OCI-LY1 (cell line): ENCODE measurements at regions not wholly inside any gene's neighbourhood (a gene's known extent, or its start where the extent isn't known, plus 50 kb on each side); places are given as distances from the start of the nearest gene placed in this dataset.

ENCODE experiments used
- H2AFZ ChIP-seq: fragments of 200-600 bp; sonication (generic), shearing (Covaris generic); 2 replicates; pipeline ENCODE4 v1.6.0; 2014; ENCODE audit warnings: antibody characterized with exemption, mild to moderate bottlenecking, low read length
- H3F3A ChIP-seq: fragments of 200-600 bp; sonication (generic), shearing (Covaris generic); 2 replicates; pipeline ENCODE4 v1.6.0; 2014; ENCODE audit warnings: mild to moderate bottlenecking, antibody characterized with exemption, low read length, moderate library complexity; ENCODE audit not compliant: insufficient read depth
- H3K27ac ChIP-seq: fragments of 200-600 bp; sonication (generic); 2 replicates; pipeline ENCODE4 v1.5.1; 2014; ENCODE audit warnings: low read length, mixed run types, mild to moderate bottlenecking, low read depth; ENCODE audit not compliant: poor library complexity, severe bottlenecking
- H3K27me3 ChIP-seq: fragments of 200-600 bp; sonication (generic); 2 replicates; pipeline ENCODE4 v1.6.0; 2014; ENCODE audit warnings: antibody characterized with exemption, mild to moderate bottlenecking, low read length, moderate library complexity; ENCODE audit not compliant: insufficient read depth
- H3K36me3 ChIP-seq: fragments of 200-600 bp; sonication (generic); 2 replicates; pipeline ENCODE4 v1.6.1; 2014; ENCODE audit warnings: mild to moderate bottlenecking, antibody characterized with exemption, low read length, moderate library complexity, mixed read lengths; ENCODE audit not compliant: insufficient read depth
- H3K4me1 ChIP-seq: fragments of 200-600 bp; sonication (generic); 2 replicates; pipeline ENCODE4 v1.5.1; 2014; ENCODE audit warnings: mild to moderate bottlenecking, low read length, moderate library complexity; ENCODE audit not compliant: insufficient read depth, severe bottlenecking
- H3K4me2 ChIP-seq: fragments of 200-600 bp; sonication (generic), shearing (Covaris generic); 2 replicates; pipeline ENCODE4 v1.6.1; 2014; ENCODE audit warnings: low read length
- H3K4me3 ChIP-seq: fragments of 200-600 bp; sonication (generic); 2 replicates; pipeline ENCODE4 v1.5.1; 2014; ENCODE audit warnings: low read length, low read depth, mild to moderate bottlenecking, mixed read lengths; ENCODE audit not compliant: poor library complexity, severe bottlenecking
- H3K79me2 ChIP-seq: fragments of 200-600 bp; shearing (Covaris generic); 2 replicates; pipeline ENCODE4 v1.6.1; 2016; ENCODE audit warnings: mixed run types, low read length, mixed read lengths; ENCODE audit not compliant: insufficient read depth
- H3K9ac ChIP-seq: fragments of 200-600 bp; sonication (generic), shearing (Covaris generic); 2 replicates; pipeline ENCODE4 v1.6.1; 2014; ENCODE audit warnings: mild to moderate bottlenecking, low read length, mixed read lengths
- H3K9me2 ChIP-seq: fragments of 200-600 bp; sonication (generic), shearing (Covaris generic); 2 replicates; pipeline ENCODE4 v1.6.1; 2014; ENCODE audit warnings: low read depth, mild to moderate bottlenecking, low read length, mixed read lengths
- H3K9me3 ChIP-seq: fragments of 200-600 bp; shearing (Covaris generic); 2 replicates; pipeline ENCODE4 v1.6.1; 2014; ENCODE audit warnings: low read length, mixed read lengths
- H4K20me1 ChIP-seq: fragments of 200-600 bp; sonication (generic), shearing (Covaris generic); 2 replicates; pipeline ENCODE4 v1.6.0; 2016; ENCODE audit warnings: mild to moderate bottlenecking, low read length; ENCODE audit not compliant: insufficient read depth
- EZH2 ChIP-seq: fragments of 200-600 bp; sonication (generic), shearing (Covaris generic); IDR thresholded peaks from 2 replicates; pipeline ENCODE4 v1.8.0; 2017; ENCODE audit warnings: borderline replicate concordance, mixed run types, mild to moderate bottlenecking, antibody characterized with exemption, low read length, moderate library complexity, mixed read lengths
- TF ChIP-seq, protein P1 (sequence below): fragments of 200-600 bp; sonication (generic), shearing (Covaris generic); IDR thresholded peaks from 2 replicates; pipeline ENCODE4 v1.5.1; 2017; ENCODE audit warnings: mild to moderate bottlenecking, antibody characterized with exemption, low read length, moderate library complexity, mixed read lengths

DNA sequence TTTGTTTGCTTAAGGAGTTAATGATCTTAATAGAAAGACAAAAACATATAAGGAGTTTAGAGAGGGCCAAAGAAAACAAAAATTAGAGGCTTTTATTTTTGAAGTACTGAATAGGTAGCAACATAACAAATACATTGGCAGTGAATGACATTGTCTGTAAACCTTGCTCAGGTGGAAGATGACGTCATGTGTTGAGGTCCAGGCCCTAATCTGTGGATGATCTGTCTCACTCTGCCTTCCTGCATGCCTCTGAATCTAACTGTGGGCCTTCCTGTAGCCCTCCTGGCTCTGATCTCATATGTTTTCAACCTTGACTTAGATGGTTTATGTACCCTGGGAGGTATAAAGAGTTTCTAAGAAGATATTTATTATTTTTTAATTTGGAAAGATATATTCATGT lies 58.1 kb upstream of the DYNAP start:
- Histone ChIP-seq H3K4me1 (no peaks in the 10 kb centered on the region), H3K27me3 (no peaks in the 10 kb centered on the region), H3K9me3 (peaks cover 2% of the 10 kb centered on the region; the same call in 1 of the 2 replicates), H3F3A (no peaks in the 10 kb centered on the region), H4K20me1 (no peaks in the 10 kb centered on the region), H2AFZ (no peak overlapping the region), H3K9me2 (no peaks in the 10 kb centered on the region), H3K4me3 (no peak overlapping the region), H3K27ac (no peak overlapping the region), H3K79me2 (no peaks in the 10 kb centered on the region), H3K4me2 (no peak overlapping the region), H3K9ac (no peak overlapping the region), H3K36me3 (no peaks in the 10 kb centered on the region)
- TF ChIP-seq, protein P1, sequence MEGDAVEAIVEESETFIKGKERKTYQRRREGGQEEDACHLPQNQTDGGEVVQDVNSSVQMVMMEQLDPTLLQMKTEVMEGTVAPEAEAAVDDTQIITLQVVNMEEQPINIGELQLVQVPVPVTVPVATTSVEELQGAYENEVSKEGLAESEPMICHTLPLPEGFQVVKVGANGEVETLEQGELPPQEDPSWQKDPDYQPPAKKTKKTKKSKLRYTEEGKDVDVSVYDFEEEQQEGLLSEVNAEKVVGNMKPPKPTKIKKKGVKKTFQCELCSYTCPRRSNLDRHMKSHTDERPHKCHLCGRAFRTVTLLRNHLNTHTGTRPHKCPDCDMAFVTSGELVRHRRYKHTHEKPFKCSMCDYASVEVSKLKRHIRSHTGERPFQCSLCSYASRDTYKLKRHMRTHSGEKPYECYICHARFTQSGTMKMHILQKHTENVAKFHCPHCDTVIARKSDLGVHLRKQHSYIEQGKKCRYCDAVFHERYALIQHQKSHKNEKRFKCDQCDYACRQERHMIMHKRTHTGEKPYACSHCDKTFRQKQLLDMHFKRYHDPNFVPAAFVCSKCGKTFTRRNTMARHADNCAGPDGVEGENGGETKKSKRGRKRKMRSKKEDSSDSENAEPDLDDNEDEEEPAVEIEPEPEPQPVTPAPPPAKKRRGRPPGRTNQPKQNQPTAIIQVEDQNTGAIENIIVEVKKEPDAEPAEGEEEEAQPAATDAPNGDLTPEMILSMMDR, result no peak
- TF ChIP-seq EZH2, result no peak
